ENCODE measurements at regions not wholly inside any gene's neighbourhood (a gene's known extent, or its start where the extent isn't known, plus 50 kb on each side); places are given as distances from the start of the nearest gene placed in this dataset.

DNA sequence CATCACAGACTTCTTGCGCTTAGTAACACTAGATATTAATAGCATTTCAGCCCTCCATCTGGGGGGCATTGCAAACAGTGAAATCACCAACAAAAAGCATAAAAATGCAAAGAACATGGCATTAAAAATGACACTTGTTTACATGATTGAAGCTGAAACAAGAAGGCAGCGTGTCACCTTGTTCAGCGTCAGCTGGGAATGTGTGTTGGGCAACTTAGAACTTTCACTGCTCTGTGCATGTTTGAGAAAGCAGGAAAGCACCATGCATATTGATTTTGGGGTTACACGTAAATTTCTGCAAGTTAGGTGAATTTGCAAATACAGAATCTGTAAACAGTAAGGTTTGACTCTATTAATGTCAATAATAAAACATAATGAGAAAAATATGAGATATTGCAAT, 162.9 kb downstream of the SOX4 start:
- TF ChIP-seq, protein P1, sequence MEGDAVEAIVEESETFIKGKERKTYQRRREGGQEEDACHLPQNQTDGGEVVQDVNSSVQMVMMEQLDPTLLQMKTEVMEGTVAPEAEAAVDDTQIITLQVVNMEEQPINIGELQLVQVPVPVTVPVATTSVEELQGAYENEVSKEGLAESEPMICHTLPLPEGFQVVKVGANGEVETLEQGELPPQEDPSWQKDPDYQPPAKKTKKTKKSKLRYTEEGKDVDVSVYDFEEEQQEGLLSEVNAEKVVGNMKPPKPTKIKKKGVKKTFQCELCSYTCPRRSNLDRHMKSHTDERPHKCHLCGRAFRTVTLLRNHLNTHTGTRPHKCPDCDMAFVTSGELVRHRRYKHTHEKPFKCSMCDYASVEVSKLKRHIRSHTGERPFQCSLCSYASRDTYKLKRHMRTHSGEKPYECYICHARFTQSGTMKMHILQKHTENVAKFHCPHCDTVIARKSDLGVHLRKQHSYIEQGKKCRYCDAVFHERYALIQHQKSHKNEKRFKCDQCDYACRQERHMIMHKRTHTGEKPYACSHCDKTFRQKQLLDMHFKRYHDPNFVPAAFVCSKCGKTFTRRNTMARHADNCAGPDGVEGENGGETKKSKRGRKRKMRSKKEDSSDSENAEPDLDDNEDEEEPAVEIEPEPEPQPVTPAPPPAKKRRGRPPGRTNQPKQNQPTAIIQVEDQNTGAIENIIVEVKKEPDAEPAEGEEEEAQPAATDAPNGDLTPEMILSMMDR (IDR thresholded peaks at IDR 0.05; ENCODE audit: low read depth, low read length, poor library complexity, severe bottlenecking) = no peak
- no peak for TF ChIP-seq EZH2phosphoT487 (IDR thresholded peaks at IDR 0.05; ENCODE audit: borderline replicate concordance, low read length)

Data from DOHH2 (cell line).